ENCODE measurements at regions not wholly inside any gene's neighbourhood (a gene's known extent, or its start where the extent isn't known, plus 50 kb on each side); places are given as distances from the start of the nearest gene placed in this dataset.

GRCh38 chr20:53752583-53752970, 158.9 kb upstream of the ZNF217 start:
- no peak for DNase-seq (ENCODE audit: extremely low read depth, low read depth)

- DNase-seq (ENCODE audit: extremely low read depth, low read depth): no peak
Observed at GRCh38 chr20:53751620-53752318, 158.1 kb upstream of the ZNF217 start.

GRCh38 chr20:53750827-53751619, 157.4 kb upstream of the ZNF217 start:
- no peak for DNase-seq (ENCODE audit: extremely low read depth, low read depth)

- no peak for DNase-seq (ENCODE audit: extremely low read depth, low read depth)
Observed at GRCh38 chr20:53749499-53749898, 155.9 kb upstream of the ZNF217 start.

- no peak for DNase-seq (ENCODE audit: extremely low read depth, low read depth)
Observed at GRCh38 chr20:53748821-53749421, 155.3 kb upstream of the ZNF217 start.

GRCh38 chr20:53748176-53748575, 154.5 kb upstream of the ZNF217 start:
- no peak for DNase-seq (ENCODE audit: extremely low read depth, low read depth)

- no peak for DNase-seq (ENCODE audit: extremely low read depth, low read depth)
Observed at GRCh38 chr20:53743607-53744260, 150.1 kb upstream of the ZNF217 start.

GRCh38 chr20:53742685-53743081, 149.0 kb upstream of the ZNF217 start:
- DNase-seq (ENCODE audit: extremely low read depth, low read depth): no peak

GRCh38 chr20:53741726-53742028, 148.0 kb upstream of the ZNF217 start:
- DNase-seq (ENCODE audit: extremely low read depth, low read depth): no peak

GRCh38 chr20:53739799-53740785, 146.5 kb upstream of the ZNF217 start:
- DNase-seq (ENCODE audit: extremely low read depth, low read depth): no peak

GRCh38 chr20:53738945-53739798, 145.5 kb upstream of the ZNF217 start:
- no peak for DNase-seq (ENCODE audit: extremely low read depth, low read depth)

- DNase-seq (ENCODE audit: extremely low read depth, low read depth): peak; percentile 90
Observed at GRCh38 chr20:53738039-53738944, 144.7 kb upstream of the ZNF217 start.

- DNase-seq (ENCODE audit: extremely low read depth, low read depth): no peak
Observed at GRCh38 chr20:53737396-53738038, 143.9 kb upstream of the ZNF217 start.

- no peak for DNase-seq (ENCODE audit: extremely low read depth, low read depth)
Observed at GRCh38 chr20:53736757-53737395, 143.2 kb upstream of the ZNF217 start.

- no peak for DNase-seq (ENCODE audit: extremely low read depth, low read depth)
Observed at GRCh38 chr20:53736122-53736756, 142.6 kb upstream of the ZNF217 start.

- no peak for DNase-seq (ENCODE audit: extremely low read depth, low read depth)
Observed at GRCh38 chr20:53735536-53736050, 142.0 kb upstream of the ZNF217 start.
